ENCODE measurements at regions not wholly inside any gene's neighbourhood (a gene's known extent, or its start where the extent isn't known, plus 50 kb on each side); places are given as distances from the start of the nearest gene placed in this dataset.

- DNase-seq (ENCODE audit: low spot score) = no peak
- no peaks in the 10 kb centered on the region for H3K36me3 Mint-ChIP-seq (ENCODE audit: low read depth)
- peaks cover 8% of the 10 kb centered on the region for H3K9me3 Mint-ChIP-seq (ENCODE audit: low read depth)
- H3K27ac Mint-ChIP-seq (ENCODE audit: unreplicated experiment) = no peak overlapping the region
- no peak for TF ChIP-seq CTCF (IDR thresholded peaks at IDR 0.05)
- H3K27me3 Mint-ChIP-seq (ENCODE audit: low read depth) = no peaks in the 10 kb centered on the region
- H3K4me3 Mint-ChIP-seq (ENCODE audit: unreplicated experiment) = no peak overlapping the region
- peaks cover 4% of the 10 kb centered on the region for H3K4me1 Mint-ChIP-seq (ENCODE audit: low read depth)
Measured at GRCh38 chr13:107190065-107190464, 622.1 kb upstream of the ARGLU1 start.

- Mint-ChIP-seq H3K27me3 (ENCODE audit: low read depth) (no peaks in the 10 kb centered on the region), H3K27ac (ENCODE audit: unreplicated experiment) (no peak overlapping the region), H3K36me3 (ENCODE audit: low read depth) (no peaks in the 10 kb centered on the region), H3K4me1 (ENCODE audit: low read depth) (peaks cover 4% of the 10 kb centered on the region), H3K4me3 (ENCODE audit: unreplicated experiment) (no peak overlapping the region), H3K9me3 (ENCODE audit: low read depth) (peaks cover 4% of the 10 kb centered on the region)
- no peak for TF ChIP-seq CTCF (IDR thresholded peaks at IDR 0.05)
- DNase-seq (ENCODE audit: low spot score) = no peak
Measured at GRCh38 chr13:107185889-107186288, 618.0 kb upstream of the ARGLU1 start.

GRCh38 chr13:107170270-107170931, 602.5 kb upstream of the ARGLU1 start:
- Mint-ChIP-seq H3K27me3 (ENCODE audit: low read depth) (no peaks in the 10 kb centered on the region), H3K4me1 (ENCODE audit: low read depth) (no peaks in the 10 kb centered on the region), H3K9me3 (ENCODE audit: low read depth) (peaks cover 6% of the 10 kb centered on the region), H3K4me3 (ENCODE audit: unreplicated experiment) (no peak overlapping the region), H3K36me3 (ENCODE audit: low read depth) (no peaks in the 10 kb centered on the region), H3K27ac (ENCODE audit: unreplicated experiment) (no peak overlapping the region)
- DNase-seq (ENCODE audit: low spot score) = no peak
- no peak for TF ChIP-seq CTCF (IDR thresholded peaks at IDR 0.05)

DNA sequence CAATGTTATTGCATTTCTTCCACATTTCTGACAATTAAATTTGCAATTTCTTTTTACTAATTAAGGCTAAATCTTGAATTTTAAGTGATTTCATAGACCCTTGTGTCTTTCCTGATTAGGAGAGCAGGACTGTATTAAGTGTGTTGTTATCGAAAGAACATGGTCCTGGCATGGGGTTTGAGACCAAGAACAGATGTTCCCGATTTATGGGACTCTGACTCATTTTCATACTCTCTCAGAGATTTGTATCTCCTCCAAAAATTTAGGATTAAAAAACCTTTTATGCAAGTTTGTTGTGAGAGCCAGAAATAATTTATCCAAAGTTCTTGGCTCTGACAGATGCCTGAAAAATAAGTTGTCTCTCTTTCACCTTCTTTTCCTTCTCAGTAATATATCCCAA, 589.3 kb upstream of the ARGLU1 start:
- Mint-ChIP-seq H3K4me1 (ENCODE audit: low read depth) (no peaks in the 10 kb centered on the region), H3K9me3 (ENCODE audit: low read depth) (no peaks in the 10 kb centered on the region), H3K36me3 (ENCODE audit: low read depth) (no peaks in the 10 kb centered on the region), H3K27me3 (ENCODE audit: low read depth) (peaks cover 15% of the 10 kb centered on the region), H3K27ac (ENCODE audit: unreplicated experiment) (no peak overlapping the region), H3K4me3 (ENCODE audit: unreplicated experiment) (no peak overlapping the region)
- no peak for DNase-seq (ENCODE audit: low spot score)
- no peak for TF ChIP-seq CTCF (IDR thresholded peaks at IDR 0.05)

- Mint-ChIP-seq H3K4me3 (ENCODE audit: unreplicated experiment) (no peak overlapping the region), H3K27me3 (ENCODE audit: low read depth) (peaks cover 6% of the 10 kb centered on the region), H3K27ac (ENCODE audit: unreplicated experiment) (no peak overlapping the region), H3K36me3 (ENCODE audit: low read depth) (no peaks in the 10 kb centered on the region), H3K9me3 (ENCODE audit: low read depth) (no peaks in the 10 kb centered on the region), H3K4me1 (ENCODE audit: low read depth) (peaks cover 6% of the 10 kb centered on the region)
- DNase-seq (ENCODE audit: low spot score) = no peak
- TF ChIP-seq CTCF (IDR thresholded peaks at IDR 0.05) = peak; percentile 76
Measured at GRCh38 chr13:107144432-107144831, 576.5 kb upstream of the ARGLU1 start.

Measured in chondrocyte (in vitro differentiated cells).